Peyer's patch (tissue), 4 donors: ENCODE measurements at regions not wholly inside any gene's neighbourhood (a gene's known extent, or its start where the extent isn't known, plus 50 kb on each side); places are given as distances from the start of the nearest gene placed in this dataset.

ENCODE experiments used
- POLR2A ChIP-seq, 2 donors: fragments of 450-650 bp; IDR thresholded peaks; one replicate each; pipeline ENCODE4 v1.5.1; 2017; ENCODE audit warnings: antibody characterized with exemption in 2 of 2, mild to moderate bottlenecking in 2 of 2, moderate library complexity in 2 of 2
- TF ChIP-seq, protein P1 (sequence below), 6 experiments: fragments of 450-650 bp in 4 of 6; fragments of 200-600 bp in 2 of 6; sonication (generic) in 1 of 6; IDR thresholded peaks; one replicate each; pipeline ENCODE4 v1.5.1; 2017 to 2019; ENCODE audit warnings: antibody characterized with exemption in 6 of 6, mild to moderate bottlenecking in 3 of 6, moderate library complexity in 1 of 6

DNA sequence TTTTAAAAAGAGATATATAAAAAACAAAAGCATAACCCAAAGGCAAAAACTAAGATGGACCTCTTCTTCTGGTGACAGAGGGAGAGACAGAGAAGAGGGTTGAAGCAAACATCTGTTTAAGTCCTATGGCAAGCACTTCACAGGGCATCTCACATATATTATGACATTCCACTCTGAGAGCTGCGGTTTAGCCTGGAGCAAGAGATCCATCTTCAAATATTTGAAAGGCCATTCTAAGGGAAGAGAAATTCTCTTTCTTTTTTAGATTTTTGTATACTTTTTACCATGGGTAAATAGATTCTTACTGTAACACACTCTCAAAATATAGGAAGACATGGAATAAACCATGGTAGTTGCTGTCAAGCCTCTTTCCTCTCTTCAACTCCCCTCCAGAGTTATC is 204.1 kb downstream of the GXYLT1 start:
- TF ChIP-seq, protein P1, sequence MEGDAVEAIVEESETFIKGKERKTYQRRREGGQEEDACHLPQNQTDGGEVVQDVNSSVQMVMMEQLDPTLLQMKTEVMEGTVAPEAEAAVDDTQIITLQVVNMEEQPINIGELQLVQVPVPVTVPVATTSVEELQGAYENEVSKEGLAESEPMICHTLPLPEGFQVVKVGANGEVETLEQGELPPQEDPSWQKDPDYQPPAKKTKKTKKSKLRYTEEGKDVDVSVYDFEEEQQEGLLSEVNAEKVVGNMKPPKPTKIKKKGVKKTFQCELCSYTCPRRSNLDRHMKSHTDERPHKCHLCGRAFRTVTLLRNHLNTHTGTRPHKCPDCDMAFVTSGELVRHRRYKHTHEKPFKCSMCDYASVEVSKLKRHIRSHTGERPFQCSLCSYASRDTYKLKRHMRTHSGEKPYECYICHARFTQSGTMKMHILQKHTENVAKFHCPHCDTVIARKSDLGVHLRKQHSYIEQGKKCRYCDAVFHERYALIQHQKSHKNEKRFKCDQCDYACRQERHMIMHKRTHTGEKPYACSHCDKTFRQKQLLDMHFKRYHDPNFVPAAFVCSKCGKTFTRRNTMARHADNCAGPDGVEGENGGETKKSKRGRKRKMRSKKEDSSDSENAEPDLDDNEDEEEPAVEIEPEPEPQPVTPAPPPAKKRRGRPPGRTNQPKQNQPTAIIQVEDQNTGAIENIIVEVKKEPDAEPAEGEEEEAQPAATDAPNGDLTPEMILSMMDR (IDR thresholded peaks at IDR 0.05) = no peak
- TF ChIP-seq POLR2A (IDR thresholded peaks at IDR 0.05) = no peak
